GM12878 (cell line): ENCODE measurements at regions not wholly inside any gene's neighbourhood (a gene's known extent, or its start where the extent isn't known, plus 50 kb on each side); places are given as distances from the start of the nearest gene placed in this dataset.

Experiments used
- ATAC-seq: fragments of 200-7000 bp; cut with Tn5 transposase; 3 replicates; pipeline ENCODE4 v1.9.1; 2020; ENCODE audit warnings: mild to moderate bottlenecking, moderate library complexity
- BruUV-seq: library from RNA; stranded (reverse); fragments of 400-500 nt; replicated peaks from 2 replicates; lab custom pipeline; 2021; lab: Mats Ljungman, UMichigan
- CTCF ChIA-PET: fragments of 300-600 bp; sonication (Branson Sonifier 250); formaldehyde crosslinking; extraction: SDS; loops from one replicate; lab custom pipeline; 2021; ENCODE audit warnings: inconsistent platforms; lab: Yijun Ruan, JAX
- POLR2A ChIA-PET: fragments of 350-600 bp; formaldehyde crosslinking; extraction: SDS; loops from one replicate; lab custom pipeline; 2021; ENCODE audit warnings: inconsistent platforms; lab: Charles Lee
- RAD21 ChIA-PET: fragments of 300-600 bp; sonication (Branson Sonifier 250); formaldehyde crosslinking; loops from one replicate; lab custom pipeline; 2023; ENCODE audit warnings: antibody characterized with exemption; ENCODE audit not compliant: unreplicated experiment; lab: Charles Lee
- SMC1A ChIA-PET: fragments of 300-600 bp; sonication (Branson Sonifier 250); formaldehyde crosslinking; loops from one replicate; lab custom pipeline; 2023; ENCODE audit not compliant: unreplicated experiment, uncharacterized antibody; lab: Charles Lee
- DNase-seq: peaks from one replicate; pipeline ENCODE4 v3.0.0-alpha.2; 2011; ENCODE audit warnings: low read depth, low spot score
- FAIRE-seq: peaks from 3 replicates; lab custom pipeline; 2011; peaks lifted over from hg19 to GRCh38; lab: Jason Lieb, UNC
- H2AFZ ChIP-seq: 2 replicates; pipeline ENCODE4 v1.6.0; 2011; ENCODE audit warnings: low read depth, low read length, control low read depth; ENCODE audit not compliant: control insufficient read depth
- H3K27ac ChIP-seq: 2 replicates; pipeline ENCODE4 v1.5.1; 2011; ENCODE audit warnings: control low read depth; ENCODE audit not compliant: control insufficient read depth, insufficient read depth
- H3K27me3 ChIP-seq, 2 experiments: replicated peaks in 1 of 2; 2 replicates each; pipeline versions ENCODE4 v1.6.0 to v1.6.1; 2011; ENCODE audit warnings: low read length in 1 of 2; ENCODE audit not compliant: control insufficient read depth in 2 of 2, insufficient read depth in 2 of 2
- H3K36me3 ChIP-seq, 2 experiments: 2 replicates each; pipeline ENCODE4 v1.5.1; 2011; ENCODE audit warnings: low read length in 1 of 2; ENCODE audit not compliant: control insufficient read depth in 2 of 2, insufficient read depth in 2 of 2
- H3K4me1 ChIP-seq: 2 replicates; pipeline ENCODE4 v1.6.1; 2011; ENCODE audit warnings: mild to moderate bottlenecking, low read length, moderate library complexity, mixed read lengths; ENCODE audit not compliant: control insufficient read depth, insufficient read depth
- H3K4me2 ChIP-seq: 2 replicates; pipeline ENCODE4 v1.6.0; 2011; ENCODE audit warnings: control low read depth; ENCODE audit not compliant: control insufficient read depth, insufficient read depth
- H3K4me3 ChIP-seq: fragments of 200-600 bp; sonication (generic); 2 replicates; pipeline ENCODE4 v1.5.1; 2016
- H3K79me2 ChIP-seq: 2 replicates; pipeline ENCODE4 v1.6.0; 2011; ENCODE audit warnings: low read length; ENCODE audit not compliant: control insufficient read depth, insufficient read depth
- H3K9ac ChIP-seq: 2 replicates; pipeline ENCODE4 v1.8.0; 2011; ENCODE audit warnings: low read length, control low read depth, mixed read lengths; ENCODE audit not compliant: control insufficient read depth, insufficient read depth
- H3K9me3 ChIP-seq: replicated peaks from 3 replicates; pipeline ENCODE4 v1.5.1; 2011; ENCODE audit warnings: mild to moderate bottlenecking, low read length; ENCODE audit not compliant: control insufficient read depth, insufficient read depth
- H4K20me1 ChIP-seq: 2 replicates; pipeline ENCODE4 v1.6.0; 2011; ENCODE audit not compliant: control insufficient read depth, insufficient read depth
- ASH2L ChIP-seq: fragments of 300-600, 200-600 bp; sonication (generic); IDR thresholded peaks from 2 replicates; pipeline ENCODE4 v1.6.1; 2017; ENCODE audit warnings: low read depth, mild to moderate bottlenecking, borderline replicate concordance
- ATF7 ChIP-seq: fragments of 450-650 bp; IDR thresholded peaks from 2 replicates; pipeline ENCODE4 v1.6.1; 2016; ENCODE audit warnings: low read depth, mild to moderate bottlenecking
- POLR2AphosphoS5 ChIP-seq: IDR thresholded peaks from 2 replicates; pipeline ENCODE4 v1.6.1; 2011; ENCODE audit warnings: mild to moderate bottlenecking, low read length, inconsistent platforms
- WGBS: methylation state at CpG from one replicate; pipeline ENCODE4 v1.1.6; 2016; ENCODE audit warnings: low lambda C conversion rate; ENCODE audit not compliant: insufficient replicate concordance, insufficient coverage; ENCODE audit errors: missing lambda C conversion rate; 5-methylcytosine and 5-hydroxymethylcytosine counted together
- in situ Hi-C: fragments of 300-500 bp; cut with MboI; formaldehyde crosslinking; loops from 9 replicates; pipeline ENCODE4 v1.14.3; 2018; ENCODE audit warnings: mixed read lengths
- intact Hi-C: fragments of 100-400 bp; cut with micrococcal nuclease; formaldehyde crosslinking; loops from one replicate; pipeline ENCODE4 v1.14.2; 2022; ENCODE audit not compliant: unreplicated experiment

DNA sequence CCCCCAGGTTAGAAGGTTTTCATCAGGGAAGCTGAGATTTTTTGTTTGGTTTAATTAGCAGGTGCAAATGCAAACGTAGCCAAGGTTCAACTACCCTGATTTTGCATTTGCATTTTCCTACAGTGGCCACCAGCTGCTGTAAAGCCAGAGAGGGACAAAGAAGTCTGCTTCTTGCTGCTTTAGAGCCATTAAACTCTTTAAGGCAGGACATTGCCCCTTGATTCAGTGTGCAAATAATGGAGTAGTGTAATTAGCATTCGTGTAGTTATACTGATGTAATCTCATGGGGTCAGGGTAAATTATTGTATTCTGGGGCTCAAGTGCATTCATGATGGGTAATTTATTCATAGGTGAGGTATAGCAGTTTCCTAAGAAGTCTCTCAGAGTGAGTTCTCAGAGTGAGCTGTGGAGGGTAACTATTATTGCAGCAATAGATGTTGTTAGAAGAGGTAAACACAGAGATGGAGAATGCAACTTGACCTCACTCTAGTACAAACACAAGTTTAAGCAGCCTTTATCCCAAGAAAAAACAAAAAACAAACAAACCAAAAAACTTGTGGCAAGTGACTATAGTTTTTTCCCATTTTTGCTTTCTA lies 526.5 kb downstream of the KIF4B start:
- WGBS, result 0% methylated on average over 2 of the region's 2 CpGs
- no TSS peak for BruUV-seq
- DNase-seq (no peak), FAIRE-seq (no peak), ATAC-seq (no peak)
- Histone ChIP-seq H3K79me2 (no peaks in the 10 kb centered on the region), H3K4me2 (no peak overlapping the region), H3K4me1 (no peaks in the 10 kb centered on the region), H3K27me3 (no peaks in the 10 kb centered on the region), H3K9ac (no peak overlapping the region), H3K27ac (no peak overlapping the region), H3K4me3 (no peak overlapping the region), H3K36me3 (no peaks in the 10 kb centered on the region), H3K9me3 (no peaks in the 10 kb centered on the region), H2AFZ (no peak overlapping the region), H4K20me1 (no peaks in the 10 kb centered on the region)
- ChIA-PET RAD21 (interaction anchor here (0.6 kb wide), 1 partner anchor 9 kb away, joined by 3 read pairs; no protein-coding TSS in a partner anchor), CTCF (no interaction called here), SMC1A (no interaction called here), POLR2A (no interaction called here)
- in situ Hi-C loops (no loop called here), intact Hi-C loops (no loop called here)
- TF ChIP-seq ATF7, result no peak

DNA sequence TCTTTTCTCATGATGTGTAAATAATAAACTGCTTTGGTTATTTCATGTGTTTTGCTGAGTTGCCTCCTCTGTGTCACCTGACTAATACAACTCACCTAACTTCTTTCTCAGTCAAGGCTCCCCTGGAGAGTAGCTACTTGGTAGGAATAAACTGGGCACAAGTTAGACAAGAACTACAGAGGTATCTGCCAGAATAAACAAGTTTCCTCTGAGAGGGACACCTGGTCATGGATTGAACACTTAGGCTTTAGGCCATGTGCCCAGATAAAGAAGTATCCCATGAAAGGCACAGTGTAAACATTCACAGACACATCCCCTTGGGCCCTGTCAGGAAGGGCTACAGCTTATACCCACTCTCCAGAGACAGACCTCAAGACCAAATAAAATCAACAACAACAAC lies 532.5 kb downstream of the KIF4B start:
- in situ Hi-C loops (no loop called here), intact Hi-C loops (no loop called here)
- ChIA-PET RAD21 (no interaction called here), SMC1A (no interaction called here), POLR2A (no interaction called here), CTCF (no interaction called here)
- Histone ChIP-seq H3K36me3 (no peaks in the 10 kb centered on the region), H4K20me1 (no peaks in the 10 kb centered on the region), H2AFZ (no peak overlapping the region), H3K9me3 (no peaks in the 10 kb centered on the region), H3K4me2 (no peak overlapping the region), H3K9ac (no peak overlapping the region), H3K27me3 (no peaks in the 10 kb centered on the region), H3K4me3 (no peak overlapping the region), H3K4me1 (no peaks in the 10 kb centered on the region), H3K27ac (no peak overlapping the region), H3K79me2 (no peaks in the 10 kb centered on the region)
- FAIRE-seq (no peak), ATAC-seq (no peak), DNase-seq (no peak)
- no TSS peak for BruUV-seq
- TF ChIP-seq POLR2AphosphoS5 (no peak), ASH2L (no peak)
